HUES48 (cell line): ENCODE measurements at regions not wholly inside any gene's neighbourhood (a gene's known extent, or its start where the extent isn't known, plus 50 kb on each side); places are given as distances from the start of the nearest gene placed in this dataset.

Experiments used
- H3K27ac ChIP-seq: one replicate; pipeline ENCODE4 v1.7.0; 2013; ENCODE audit warnings: low read depth, low read length, inconsistent platforms
- H3K27me3 ChIP-seq: 2 replicates; pipeline ENCODE4 v1.6.1; 2013; ENCODE audit warnings: mild to moderate bottlenecking, low read length; ENCODE audit not compliant: control insufficient read depth, insufficient read depth
- H3K36me3 ChIP-seq: 2 replicates; pipeline ENCODE4 v1.6.1; 2013; ENCODE audit warnings: low read length; ENCODE audit not compliant: control insufficient read depth, insufficient read depth
- H3K4me1 ChIP-seq: 2 replicates; pipeline ENCODE4 v1.6.1; 2013; ENCODE audit warnings: mild to moderate bottlenecking, low read length; ENCODE audit not compliant: control insufficient read depth, insufficient read depth
- H3K4me3 ChIP-seq: 2 replicates; pipeline ENCODE4 v1.5.1; 2013; ENCODE audit warnings: mild to moderate bottlenecking, low read depth, low read length
- H3K9ac ChIP-seq: 2 replicates; pipeline ENCODE4 v1.6.1; 2013; ENCODE audit warnings: mild to moderate bottlenecking, low read depth, low read length, moderate library complexity
- H3K9me3 ChIP-seq: 2 replicates; pipeline ENCODE4 v1.6.1; 2013; ENCODE audit warnings: low read length; ENCODE audit not compliant: control insufficient read depth, insufficient read depth

GRCh38 chr5:105677291-105677690 lies 1993.4 kb downstream of the EFNA5 start:
- Histone ChIP-seq H3K4me1 (no peaks in the 10 kb centered on the region), H3K27ac (no peak overlapping the region), H3K27me3 (no peaks in the 10 kb centered on the region), H3K36me3 (no peaks in the 10 kb centered on the region), H3K9me3 (no peaks in the 10 kb centered on the region), H3K4me3 (no peak overlapping the region), H3K9ac (no peak overlapping the region)

- Histone ChIP-seq H3K36me3 (no peaks in the 10 kb centered on the region), H3K9ac (no peak overlapping the region), H3K27me3 (no peaks in the 10 kb centered on the region), H3K9me3 (no peaks in the 10 kb centered on the region), H3K27ac (no peak overlapping the region), H3K4me3 (no peak overlapping the region), H3K4me1 (no peaks in the 10 kb centered on the region)
These were observed 2000.1 kb downstream of the EFNA5 start for GRCh38 chr5:105670596-105670995.

GRCh38 chr5:105663671-105664070 lies 2007.1 kb downstream of the EFNA5 start:
- Histone ChIP-seq H3K4me3 (no peak overlapping the region), H3K9ac (no peak overlapping the region), H3K27me3 (no peaks in the 10 kb centered on the region), H3K36me3 (no peaks in the 10 kb centered on the region), H3K27ac (no peak overlapping the region), H3K4me1 (no peaks in the 10 kb centered on the region), H3K9me3 (no peaks in the 10 kb centered on the region)

- H3K4me3 ChIP-seq: no peak overlapping the region
- no peaks in the 10 kb centered on the region for H3K9me3 ChIP-seq
- H3K36me3 ChIP-seq: no peaks in the 10 kb centered on the region
- H3K27ac ChIP-seq: no peak overlapping the region
- no peak overlapping the region for H3K9ac ChIP-seq
- H3K27me3 ChIP-seq: no peaks in the 10 kb centered on the region
- no peaks in the 10 kb centered on the region for H3K4me1 ChIP-seq
These were observed 2011.3 kb downstream of the EFNA5 start for GRCh38 chr5:105659396-105659795.

GRCh38 chr5:105640328-105640727 lies 2030.4 kb downstream of the EFNA5 start:
- no peaks in the 10 kb centered on the region for H3K27me3 ChIP-seq
- 0 out of 2 replicates have a peak, but pooled peaks cover 5% of the 10 kb centered on the region for H3K4me1 ChIP-seq
- H3K36me3 ChIP-seq: no peaks in the 10 kb centered on the region
- no peaks in the 10 kb centered on the region; the same call in 1 of the 2 replicates for H3K9me3 ChIP-seq
- no peak overlapping the region for H3K9ac ChIP-seq
- H3K4me3 ChIP-seq: no peak overlapping the region
- no peak overlapping the region for H3K27ac ChIP-seq

- Histone ChIP-seq H3K9ac (no peak overlapping the region), H3K27me3 (no peaks in the 10 kb centered on the region), H3K4me1 (0 out of 2 replicates have a peak, but pooled peaks cover 5% of the 10 kb centered on the region), H3K4me3 (no peak overlapping the region), H3K9me3 (no peaks in the 10 kb centered on the region; the same call in 1 of the 2 replicates), H3K36me3 (no peaks in the 10 kb centered on the region), H3K27ac (no peak overlapping the region)
These were observed 2031.2 kb downstream of the EFNA5 start for GRCh38 chr5:105639511-105639910.

GRCh38 chr5:105639068-105639467 lies 2031.7 kb downstream of the EFNA5 start:
- Histone ChIP-seq H3K9ac (no peak overlapping the region), H3K27me3 (no peaks in the 10 kb centered on the region), H3K27ac (no peak overlapping the region), H3K4me1 (0 out of 2 replicates have a peak, but pooled peaks cover 5% of the 10 kb centered on the region), H3K36me3 (no peaks in the 10 kb centered on the region), H3K9me3 (no peaks in the 10 kb centered on the region; the same call in 1 of the 2 replicates), H3K4me3 (no peak overlapping the region)

- no peaks in the 10 kb centered on the region for H3K27me3 ChIP-seq
- H3K9ac ChIP-seq: no peak overlapping the region
- no peak overlapping the region for H3K27ac ChIP-seq
- 0 out of 2 replicates have a peak, but pooled peaks cover 5% of the 10 kb centered on the region for H3K4me1 ChIP-seq
- no peak overlapping the region for H3K4me3 ChIP-seq
- no peaks in the 10 kb centered on the region for H3K36me3 ChIP-seq
- no peaks in the 10 kb centered on the region; the same call in 1 of the 2 replicates for H3K9me3 ChIP-seq
These were observed 2032.3 kb downstream of the EFNA5 start for GRCh38 chr5:105638437-105638836.

GRCh38 chr5:105632043-105632442 lies 2038.7 kb downstream of the EFNA5 start:
- Histone ChIP-seq H3K27me3 (no peaks in the 10 kb centered on the region), H3K27ac (no peak overlapping the region)

GRCh38 chr5:105630803-105631202 lies 2039.9 kb downstream of the EFNA5 start:
- Histone ChIP-seq H3K4me1 (no peaks in the 10 kb centered on the region), H3K36me3 (no peaks in the 10 kb centered on the region), H3K27ac (no peak overlapping the region), H3K4me3 (no peak overlapping the region), H3K9ac (no peak overlapping the region), H3K27me3 (no peaks in the 10 kb centered on the region), H3K9me3 (no peaks in the 10 kb centered on the region)

More at GRCh38 chr5:105632043-105632442, 2038.7 kb downstream of the EFNA5 start:
- no peak overlapping the region for H3K9ac ChIP-seq
- no peaks in the 10 kb centered on the region for H3K9me3 ChIP-seq
- H3K36me3 ChIP-seq: no peaks in the 10 kb centered on the region
- H3K4me1 ChIP-seq: no peaks in the 10 kb centered on the region
- no peak overlapping the region for H3K4me3 ChIP-seq

- H3K9me3 ChIP-seq: no peaks in the 10 kb centered on the region
- H3K4me3 ChIP-seq: no peak overlapping the region
- no peak overlapping the region for H3K27ac ChIP-seq
- H3K4me1 ChIP-seq: peaks cover 10% of the 10 kb centered on the region; the same call in 1 of the 2 replicates
- no peaks in the 10 kb centered on the region for H3K36me3 ChIP-seq
- H3K27me3 ChIP-seq: no peaks in the 10 kb centered on the region
- H3K9ac ChIP-seq: no peak overlapping the region
These were observed 2051.0 kb downstream of the EFNA5 start for GRCh38 chr5:105619725-105620124.
